ENCODE measurements at regions not wholly inside any gene's neighbourhood (a gene's known extent, or its start where the extent isn't known, plus 50 kb on each side); places are given as distances from the start of the nearest gene placed in this dataset.

- no peak for TF ChIP-seq ESRRG (CRISPR knock-in tag; IDR thresholded peaks at IDR 0.05)
- TF ChIP-seq ZFP3 (CRISPR knock-in tag; IDR thresholded peaks at IDR 0.05): no peak
- no peak for TF ChIP-seq ARNTL (CRISPR knock-in tag; IDR thresholded peaks at IDR 0.05; ENCODE audit: borderline replicate concordance, low read depth)
- no peak for TF ChIP-seq RARB (CRISPR knock-in tag; IDR thresholded peaks at IDR 0.05)
- TF ChIP-seq CREB5 (CRISPR knock-in tag; IDR thresholded peaks at IDR 0.05; ENCODE audit: low read depth): no peak
- TF ChIP-seq PPARA (CRISPR knock-in tag; IDR thresholded peaks at IDR 0.05; ENCODE audit: borderline replicate concordance): no peak
- no peak for TF ChIP-seq POU6F1 (CRISPR knock-in tag; IDR thresholded peaks at IDR 0.05; ENCODE audit: borderline replicate concordance, low read depth)
- no peak for TF ChIP-seq ZFP30 (CRISPR knock-in tag; IDR thresholded peaks at IDR 0.05)
- TF ChIP-seq CSRNP3 (CRISPR knock-in tag; IDR thresholded peaks at IDR 0.05): no peak
These were observed 699.3 kb downstream of the INHBA start for GRCh38 chr7:41003611-41003940.

All from SK-N-SH treated with all-trans-retinoic acid at 6 μM for 48 hours (cell line).